IMR-90 (cell line): ENCODE measurements at regions not wholly inside any gene's neighbourhood (a gene's known extent, or its start where the extent isn't known, plus 50 kb on each side); places are given as distances from the start of the nearest gene placed in this dataset.

Experiments used
- ATAC-seq: fragments of 200-7000 bp; cut with Tn5 transposase; 2 replicates; pipeline ENCODE4 v1.9.1; 2020; ENCODE audit warnings: low read depth, mild to moderate bottlenecking, moderate library complexity
- BruUV-seq: library from RNA; stranded (reverse); fragments of 400-500 nt; replicated peaks from 2 replicates; lab custom pipeline; 2021; lab: Mats Ljungman, UMichigan
- CTCF ChIA-PET: fragments of 300-600 bp; formaldehyde crosslinking; extraction: SDS; loops from one replicate; lab custom pipeline; 2021; ENCODE audit warnings: antibody characterized with exemption; lab: Yijun Ruan, JAX
- POLR2A ChIA-PET: fragments of 300-600 bp; sonication (Branson Sonifier 250); formaldehyde crosslinking; loops from one replicate; lab custom pipeline; 2022; ENCODE audit warnings: antibody characterized with exemption; ENCODE audit not compliant: unreplicated experiment; lab: Charles Lee
- DNase-seq: peaks from one replicate; pipeline ENCODE4 v3.0.0; 2013
- H2AFZ ChIP-seq: replicated peaks from 2 replicates; pipeline ENCODE3; 2013; ENCODE audit warnings: low read length, mild to moderate bottlenecking; ENCODE audit not compliant: poor library complexity
- H2AK5ac ChIP-seq: 2 replicates; pipeline ENCODE4 v1.6.1; 2013; ENCODE audit warnings: low read depth, low read length, inconsistent platforms
- H2AK9ac ChIP-seq: replicated peaks from 2 replicates; pipeline ENCODE3; 2013; ENCODE audit warnings: mild to moderate bottlenecking, low read depth, low read length, moderate library complexity; ENCODE audit not compliant: poor library complexity
- H2BK120ac ChIP-seq: 2 replicates; pipeline ENCODE4 v1.6.1; 2013; ENCODE audit warnings: low read depth, low read length, inconsistent platforms
- H2BK15ac ChIP-seq: 3 replicates; pipeline ENCODE4 v1.6.1; 2013; ENCODE audit warnings: low read depth, low read length, inconsistent platforms
- H2BK20ac ChIP-seq: 2 replicates; pipeline ENCODE4 v1.6.1; 2013; ENCODE audit warnings: low read depth, mild to moderate bottlenecking, inconsistent platforms, low read length, moderate library complexity
- H2BK5ac ChIP-seq: 2 replicates; pipeline ENCODE4 v1.6.1; 2013; ENCODE audit warnings: mild to moderate bottlenecking, low read depth, low read length, inconsistent platforms; ENCODE audit not compliant: poor library complexity, severe bottlenecking
- H3K14ac ChIP-seq: replicated peaks from 2 replicates; pipeline ENCODE4 v1.6.1; 2013; ENCODE audit warnings: low read depth, low read length, inconsistent platforms
- H3K18ac ChIP-seq: 2 replicates; pipeline ENCODE4 v1.6.1; 2013; ENCODE audit warnings: low read depth, low read length, control low read depth
- H3K23ac ChIP-seq: 2 replicates; pipeline ENCODE4 v1.6.1; 2013; ENCODE audit warnings: low read depth, low read length, inconsistent platforms
- H3K27ac ChIP-seq: 2 replicates; pipeline ENCODE4 v1.5.1; 2013; ENCODE audit warnings: mild to moderate bottlenecking, control low read depth, low read length; ENCODE audit not compliant: insufficient read depth
- H3K27me3 ChIP-seq: 2 replicates; pipeline ENCODE4 v1.6.1; 2013; ENCODE audit warnings: low read length; ENCODE audit not compliant: control insufficient read depth, insufficient read depth
- H3K36me3 ChIP-seq: 2 replicates; pipeline ENCODE4 v1.6.1; 2013; ENCODE audit warnings: low read length, mixed read lengths; ENCODE audit not compliant: control insufficient read depth, insufficient read depth
- H3K4ac ChIP-seq: 2 replicates; pipeline ENCODE4 v1.6.1; 2013; ENCODE audit warnings: low read depth, low read length, inconsistent platforms
- H3K4me1 ChIP-seq: 2 replicates; pipeline ENCODE4 v1.6.1; 2013; ENCODE audit warnings: low read length, mixed read lengths; ENCODE audit not compliant: control insufficient read depth, insufficient read depth
- H3K4me2 ChIP-seq: 2 replicates; pipeline ENCODE4 v1.6.1; 2013; ENCODE audit warnings: low read depth, mild to moderate bottlenecking, control low read depth, low read length, moderate library complexity
- H3K4me3 ChIP-seq: 2 replicates; pipeline ENCODE4 v1.5.1; 2013; ENCODE audit warnings: low read depth, mild to moderate bottlenecking, control low read depth, low read length, moderate library complexity; ENCODE audit not compliant: insufficient read depth
- H3K56ac ChIP-seq: 2 replicates; pipeline ENCODE4 v1.6.1; 2013; ENCODE audit warnings: low read length, inconsistent platforms; ENCODE audit not compliant: insufficient read depth; ENCODE audit errors: extremely low read depth
- H3K79me1 ChIP-seq, 2 experiments: 2 replicates each; pipeline ENCODE4 v1.6.1; 2013; ENCODE audit warnings: low read length in 2 of 2, inconsistent platforms in 1 of 2, low read depth in 1 of 2
- H3K9ac ChIP-seq: 2 replicates; pipeline ENCODE4 v1.6.1; 2013; ENCODE audit warnings: low read depth, low read length, control low read depth
- H3K9me1 ChIP-seq: 2 replicates; pipeline ENCODE4 v1.6.1; 2013; ENCODE audit warnings: low read length, inconsistent platforms; ENCODE audit not compliant: insufficient read depth
- H3K9me3 ChIP-seq: 2 replicates; pipeline ENCODE4 v1.6.1; 2013; ENCODE audit warnings: low read length; ENCODE audit not compliant: control insufficient read depth, insufficient read depth
- H4K20me1 ChIP-seq: 2 replicates; pipeline ENCODE4 v1.6.1; 2013; ENCODE audit warnings: low read length, inconsistent platforms; ENCODE audit not compliant: insufficient read depth
- H4K5ac ChIP-seq: 2 replicates; pipeline ENCODE4 v1.6.1; 2013; ENCODE audit warnings: mild to moderate bottlenecking, low read depth, low read length, control low read depth
- H4K8ac ChIP-seq, 2 experiments: 2 replicates each; pipeline ENCODE4 v1.6.1; 2013; ENCODE audit warnings: low read depth in 2 of 2, low read length in 2 of 2, control low read depth in 1 of 2, inconsistent platforms in 1 of 2
- H4K91ac ChIP-seq: 2 replicates; pipeline ENCODE4 v1.6.1; 2013; ENCODE audit warnings: low read depth, low read length, inconsistent platforms; ENCODE audit not compliant: insufficient read depth
- BHLHE40 ChIP-seq: fragments of 150-350 bp; IDR thresholded peaks from 2 replicates; pipeline ENCODE4 v1.6.1; 2016; ENCODE audit warnings: mild to moderate bottlenecking, low read depth, low read length
- CEBPB ChIP-seq: IDR thresholded peaks from 2 replicates; pipeline ENCODE4 v1.6.1; 2012; ENCODE audit warnings: low read depth, low read length, improper control_type of control experiment
- CHD1 ChIP-seq: IDR thresholded peaks from 2 replicates; pipeline ENCODE4 v1.6.1; 2012; ENCODE audit warnings: low read depth, low read length, improper control_type of control experiment
- CTCF ChIP-seq: conservative IDR thresholded peaks from 2 replicates; pipeline ENCODE4 v1.5.1; 2012; ENCODE audit warnings: mild to moderate bottlenecking, low read depth, low read length, improper control_type of control experiment
- ELK1 ChIP-seq: fragments of 150-350 bp; IDR thresholded peaks from 2 replicates; pipeline ENCODE4 v1.6.1; 2016; ENCODE audit warnings: low read depth, mild to moderate bottlenecking, low read length, moderate library complexity, borderline replicate concordance
- FOS ChIP-seq: fragments of 150-350 bp; IDR thresholded peaks from 2 replicates; pipeline ENCODE4 v1.6.1; 2016; ENCODE audit warnings: low read depth, low read length
- MAFK ChIP-seq: IDR thresholded peaks from 2 replicates; pipeline ENCODE4 v1.6.1; 2012; ENCODE audit warnings: low read depth, low read length, improper control_type of control experiment
- MAZ ChIP-seq: IDR thresholded peaks from 2 replicates; pipeline ENCODE4 v1.6.1; 2012; ENCODE audit warnings: low read depth, mild to moderate bottlenecking, low read length, improper control_type of control experiment, moderate library complexity, borderline replicate concordance
- MXI1 ChIP-seq: IDR thresholded peaks from 2 replicates; pipeline ENCODE4 v1.6.1; 2012; ENCODE audit warnings: low read depth, mild to moderate bottlenecking, low read length, moderate library complexity, borderline replicate concordance
- NFE2L2 ChIP-seq: fragments of 150-350 bp; IDR thresholded peaks from 2 replicates; pipeline ENCODE4 v1.6.1; 2016; ENCODE audit warnings: low read depth, mild to moderate bottlenecking, low read length
- POLR2A ChIP-seq: IDR thresholded peaks from 2 replicates; pipeline ENCODE4 v1.6.1; 2012; ENCODE audit warnings: mild to moderate bottlenecking, low read depth, low read length
- RAD21 ChIP-seq: IDR thresholded peaks from 2 replicates; pipeline ENCODE4 v1.6.1; 2012; ENCODE audit warnings: low read length, improper control_type of control experiment
- RCOR1 ChIP-seq: IDR thresholded peaks from 2 replicates; pipeline ENCODE4 v1.6.1; 2012; ENCODE audit warnings: mild to moderate bottlenecking, low read length, improper control_type of control experiment; ENCODE audit not compliant: insufficient replicate concordance
- RFX5 ChIP-seq: IDR thresholded peaks from 2 replicates; pipeline ENCODE4 v1.8.0; 2012; ENCODE audit warnings: low read depth, mild to moderate bottlenecking, low read length, moderate library complexity
- SMC3 ChIP-seq: fragments of 150-350 bp; IDR thresholded peaks from 2 replicates; pipeline ENCODE4 v1.6.1; 2016; ENCODE audit warnings: low read depth, mild to moderate bottlenecking, antibody characterized with exemption, low read length, moderate library complexity
- USF2 ChIP-seq: fragments of 150-350 bp; IDR thresholded peaks from 2 replicates; pipeline ENCODE4 v1.6.1; 2017; ENCODE audit warnings: mild to moderate bottlenecking, antibody characterized with exemption, low read length, low read depth
- WGBS, 2 experiments: methylation state at CpG; one replicate each; pipeline versions ENCODE4 v1.1.5 to v1.1.7; 2013; ENCODE audit warnings: missing lambda C conversion rate in 2 of 2; ENCODE audit not compliant: insufficient read length in 1 of 2; ENCODE audit errors: extremely low coverage in 2 of 2; 5-methylcytosine and 5-hydroxymethylcytosine counted together
- dilution Hi-C: fragments of 300-500 bp; cut with HindIII; formaldehyde crosslinking; loops from one replicate; pipeline ENCODE4 v1.14.3; 2018; ENCODE audit warnings: low sequenced_read_pairs; ENCODE audit not compliant: unreplicated experiment
- in situ Hi-C: fragments of 300-500 bp; cut with MboI; formaldehyde crosslinking; loops from 3 replicates; pipeline ENCODE4 v1.14.3; 2019; ENCODE audit warnings: low sequenced_read_pairs, inconsistent platforms, mixed read lengths
- intact Hi-C: fragments of 100-400 bp; cut with micrococcal nuclease; formaldehyde crosslinking; loops from 2 replicates; pipeline ENCODE4 v1.10.0; 2022

GRCh38 chr4:126630230-126630629 lies 1002.5 kb upstream of the INTU start:
- H3K4me2 ChIP-seq = peak overlapping the region; percentile 51
- in situ Hi-C loops (no loop called here), dilution Hi-C loops (no loop called here), intact Hi-C loops (no loop called here)
- no peak overlapping the region for H3K4me3 ChIP-seq
- no peaks in the 10 kb centered on the region for H4K20me1 ChIP-seq
- H3K18ac ChIP-seq = peak overlapping the region; percentile 77; the same call in 1 of the 2 replicates
- ATAC-seq (no peak), DNase-seq (no peak)
- H3K79me1 ChIP-seq = no peaks in the 10 kb centered on the region
- no peak overlapping the region for H3K4ac ChIP-seq
- peaks cover 3% of the 10 kb centered on the region; the same call in 1 of the 2 replicates for H3K4me1 ChIP-seq
- no peak overlapping the region for H2AFZ ChIP-seq
- TF ChIP-seq NFE2L2 = no peak
- no peak for TF ChIP-seq SMC3
- no peak for TF ChIP-seq MXI1
- no peak for TF ChIP-seq MAZ
- TF ChIP-seq BHLHE40 = no peak
- no peak for TF ChIP-seq RAD21
- TF ChIP-seq RCOR1 = no peak
- TF ChIP-seq CEBPB = no peak
- TF ChIP-seq CTCF = no peak
- TF ChIP-seq ELK1 = no peak
- TF ChIP-seq POLR2A = no peak
- TF ChIP-seq USF2 = no peak
- TF ChIP-seq MAFK = no peak
- no peak for TF ChIP-seq CHD1
- TF ChIP-seq RFX5 = no peak
- TF ChIP-seq FOS = no peak
- peaks cover 3% of the 10 kb centered on the region; the same call in 1 of the 2 replicates for H3K9me1 ChIP-seq
- BruUV-seq = no TSS peak
- CTCF ChIA-PET = no interaction called here
- H3K27ac ChIP-seq = no peak overlapping the region
- POLR2A ChIA-PET = no interaction called here
- H2BK120ac ChIP-seq = no peak overlapping the region; the same call in 1 of the 2 replicates
- 0 out of 2 replicates have a peak overlapping the region, but pooled peaks have one; percentile 4 for H3K14ac ChIP-seq
- H3K36me3 ChIP-seq = no peaks in the 10 kb centered on the region
- H3K9me3 ChIP-seq = no peaks in the 10 kb centered on the region
- no peak overlapping the region for H3K9ac ChIP-seq
- H2AK5ac ChIP-seq = no peak overlapping the region
- H2BK5ac ChIP-seq = no peak overlapping the region
- H2BK15ac ChIP-seq = peak overlapping the region; percentile 21; the same call in 1 of the 3 replicates
- H3K27me3 ChIP-seq = no peaks in the 10 kb centered on the region
- no peak overlapping the region for H3K23ac ChIP-seq
- no peak overlapping the region for H2BK20ac ChIP-seq
- H4K91ac ChIP-seq = no peak overlapping the region
- 80% methylated on average over 2 of the region's 5 CpGs; no CpG with 5 or more reads in 1 of the 2 experiments for WGBS, 2 experiments
- peak overlapping the region; percentile 77 for H4K5ac ChIP-seq
- no peak overlapping the region for H2AK9ac ChIP-seq
- no peak overlapping the region for H3K56ac ChIP-seq
- no peak overlapping the region for H4K8ac ChIP-seq
